Heart right ventricle (tissue), 16 donors: ENCODE measurements at regions not wholly inside any gene's neighbourhood (a gene's known extent, or its start where the extent isn't known, plus 50 kb on each side); places are given as distances from the start of the nearest gene placed in this dataset.

Source experiments
- ATAC-seq, 8 donors: fragments of 200-7000 bp; cut with Tn5 transposase; one replicate each; pipeline ENCODE4 v1.9.1; 2020; ENCODE audit warnings: mild to moderate bottlenecking in 8 of 8, moderate library complexity in 8 of 8, moderate number of reproducible peaks in 1 of 8
- DNase-seq, 2 donors: peaks; one replicate each; pipeline ENCODE4 v3.0.0-alpha.2; 2020
- H3K27ac ChIP-seq, 10 donors: fragments of 200-600 bp; sonication (generic) in 2 of 10; one replicate each; pipeline versions ENCODE4 v1.5.0 to v1.8.0; 2020 to 2022; ENCODE audit warnings: mild to moderate bottlenecking in 3 of 10
- H3K27me3 ChIP-seq, 7 donors: fragments of 200-600 bp; one replicate each; pipeline ENCODE4 v1.8.0; 2021 to 2022; ENCODE audit warnings: mild to moderate bottlenecking in 2 of 7
- H3K36me3 ChIP-seq, 9 donors: fragments of 200-600 bp; sonication (generic) in 1 of 9; one replicate each; pipeline versions ENCODE4 v1.5.0 to v1.8.0; 2020 to 2022; ENCODE audit warnings: mild to moderate bottlenecking in 2 of 9
- H3K4me1 ChIP-seq, 9 donors: fragments of 200-600 bp; sonication (generic) in 1 of 9; one replicate each; pipeline versions ENCODE4 v1.5.0 to v1.8.0; 2020 to 2022; ENCODE audit warnings: mild to moderate bottlenecking in 4 of 9
- H3K4me3 ChIP-seq, 10 donors: fragments of 200-600 bp; sonication (generic) in 2 of 10; one replicate each; pipeline versions ENCODE4 v1.5.0 to v1.8.0; 2020 to 2022; ENCODE audit warnings: mild to moderate bottlenecking in 7 of 10, moderate library complexity in 2 of 10
- H3K9me3 ChIP-seq, 11 donors: fragments of 200-600 bp in 10 of 11; sonication (generic) in 2 of 11; one replicate each; pipeline versions ENCODE4 v1.5.0 to v1.8.0; 2013 to 2022; ENCODE audit warnings: mild to moderate bottlenecking in 2 of 11, control low read depth in 1 of 11, moderate library complexity in 1 of 11
- WGBS, 2 donors: extraction: QIAGEN DNeasy Blood & Tissue Kit; methylation state at CpG; one replicate each; pipeline ENCODE4 v1.1.7; 2013; ENCODE audit warnings: inconsistent platforms in 1 of 2; 5-methylcytosine and 5-hydroxymethylcytosine counted together
- intact Hi-C, 10 donors: fragments of 100-400 bp; cut with DNase I; formaldehyde crosslinking; loops; one replicate each; pipeline versions ENCODE4 v1.11.1 to v1.14.2; 2022
- TF ChIP-seq, protein P1 (sequence below), 9 donors: fragments of 200-600 bp; sonication (generic) in 2 of 9; IDR thresholded peaks; one replicate each; pipeline versions ENCODE4 v1.5.0 to v1.8.0; 2021 to 2022; ENCODE audit warnings: antibody characterized with exemption in 9 of 9, mild to moderate bottlenecking in 5 of 9, moderate library complexity in 1 of 9
- donor health status: Arrhythmogenic right ventricular cardiomyopathy.
- donor health status: ischemic (EF 13 %, LVEDD 7.1; RV severe dilation, severe dysfunction).
- donor health status: healthy with polysubstance abuse.
- donor health status: DM: no; HTN: yes; CAD: no.
- donor health status: DM: no; HTN: no; CAD: no.
- donor health status: ischemic (EF 25% LVEDD 6.9; RV normal size, moderate dysfunction).
- donor health status: ischemic (EF 25% LVEDD 5.7; RV mildly dilated, moderate dysfunction).
- donor health status: healthy.
- donor health status: DM: yes; HTN: yes; CAD: no.
- donor health status: Ischemic cardiomyopathy.
- donor health status: ischemic (EF 35%, LVEDD 5.7; RV mildly dilated, moderate dysfunction).
- donor health status: nonischemic (EF 11% LVEDD 7.7; RV severe dilation, severe dysfunction).
- donor health status: DM: yes; HTN: yes; CAD: no.
- donor health status: PGD.
- donor health status: ischemic (EF 29% LVEDD 5.4; RV normal size, mild dysfunction).
- donor health status: nonischemic (EF 23%, LVEDD 6.1; RV moderate dilation, normal function).

DNA sequence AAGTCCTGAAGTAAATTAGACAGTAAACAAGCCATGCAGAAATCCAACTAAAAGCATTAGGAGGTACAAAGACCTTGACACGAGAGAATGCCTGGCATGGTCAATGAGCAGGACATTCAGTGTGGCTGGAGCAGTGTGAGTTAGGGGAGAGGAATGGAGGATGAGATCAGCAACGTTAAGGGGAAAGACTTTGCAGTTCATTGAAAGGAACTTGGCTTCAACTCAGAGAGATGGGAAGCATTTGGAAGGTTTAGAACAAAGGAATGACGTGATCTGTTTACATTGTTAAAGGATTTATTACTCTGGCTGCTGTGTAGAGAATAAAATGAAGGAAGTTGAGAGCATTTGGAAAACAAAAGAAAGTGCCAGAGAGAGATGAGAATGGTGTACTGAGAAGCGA, 621.3 kb downstream of the XIRP2 start:
- WGBS, 2 donors, result 21 to 22% methylated on average over 4 of the region's 4 CpGs
- Histone ChIP-seq H3K9me3 (no peaks in the 10 kb centered on the region), H3K36me3 (no peaks in the 10 kb centered on the region), H3K4me3 (no peak overlapping the region), H3K27me3 (no peaks in the 10 kb centered on the region), H3K4me1 (no peaks in the 10 kb centered on the region), H3K27ac (no peak overlapping the region)
- intact Hi-C loops, result no loop called here
- no peak for ATAC-seq
- no peak for DNase-seq
- TF ChIP-seq, protein P1, sequence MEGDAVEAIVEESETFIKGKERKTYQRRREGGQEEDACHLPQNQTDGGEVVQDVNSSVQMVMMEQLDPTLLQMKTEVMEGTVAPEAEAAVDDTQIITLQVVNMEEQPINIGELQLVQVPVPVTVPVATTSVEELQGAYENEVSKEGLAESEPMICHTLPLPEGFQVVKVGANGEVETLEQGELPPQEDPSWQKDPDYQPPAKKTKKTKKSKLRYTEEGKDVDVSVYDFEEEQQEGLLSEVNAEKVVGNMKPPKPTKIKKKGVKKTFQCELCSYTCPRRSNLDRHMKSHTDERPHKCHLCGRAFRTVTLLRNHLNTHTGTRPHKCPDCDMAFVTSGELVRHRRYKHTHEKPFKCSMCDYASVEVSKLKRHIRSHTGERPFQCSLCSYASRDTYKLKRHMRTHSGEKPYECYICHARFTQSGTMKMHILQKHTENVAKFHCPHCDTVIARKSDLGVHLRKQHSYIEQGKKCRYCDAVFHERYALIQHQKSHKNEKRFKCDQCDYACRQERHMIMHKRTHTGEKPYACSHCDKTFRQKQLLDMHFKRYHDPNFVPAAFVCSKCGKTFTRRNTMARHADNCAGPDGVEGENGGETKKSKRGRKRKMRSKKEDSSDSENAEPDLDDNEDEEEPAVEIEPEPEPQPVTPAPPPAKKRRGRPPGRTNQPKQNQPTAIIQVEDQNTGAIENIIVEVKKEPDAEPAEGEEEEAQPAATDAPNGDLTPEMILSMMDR (IDR thresholded peaks at IDR 0.05), result no peak

- Histone ChIP-seq H3K9me3 (no peaks in the 10 kb centered on the region), H3K4me1 (no peaks in the 10 kb centered on the region), H3K36me3 (no peaks in the 10 kb centered on the region), H3K27ac (no peak overlapping the region), H3K4me3 (no peak overlapping the region), H3K27me3 (no peaks in the 10 kb centered on the region)
- TF ChIP-seq, protein P1 (IDR thresholded peaks at IDR 0.05), result no peak
- intact Hi-C loops, result no loop called here
- no peak for DNase-seq
- ATAC-seq, result no peak
- 50 to 72% methylated on average over 1 of the region's 1 CpG for WGBS, 2 donors
Observed at GRCh38 chr2:167508709-167509108, 620.4 kb downstream of the XIRP2 start.

DNA sequence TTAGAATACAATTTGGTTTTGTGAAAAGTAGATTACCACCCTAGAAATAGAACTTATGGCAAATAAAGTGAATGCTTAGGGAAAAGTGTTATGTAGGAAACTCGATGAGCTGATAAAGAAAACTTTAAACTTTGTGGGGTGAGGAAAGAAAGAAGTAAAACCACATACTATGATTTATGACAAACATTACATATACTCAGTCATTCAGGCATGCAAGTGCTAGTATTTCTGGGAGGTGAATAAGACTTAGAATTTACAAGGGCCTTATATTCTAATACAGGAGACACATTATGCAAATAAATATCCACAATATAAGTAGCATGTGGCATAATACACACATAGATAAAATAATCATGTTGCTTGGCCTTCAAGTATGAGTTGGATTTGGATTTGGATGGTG, 618.1 kb downstream of the XIRP2 start:
- WGBS, 2 donors, result 74 to 89% methylated on average over 1 of the region's 1 CpG
- no peak for DNase-seq
- TF ChIP-seq, protein P1 (IDR thresholded peaks at IDR 0.05), result no peak
- Histone ChIP-seq H3K4me3 (no peak overlapping the region), H3K27me3 (no peaks in the 10 kb centered on the region), H3K36me3 (no peaks in the 10 kb centered on the region), H3K9me3 (no peaks in the 10 kb centered on the region), H3K27ac (no peak overlapping the region), H3K4me1 (no peaks in the 10 kb centered on the region)
- ATAC-seq, result no peak
- intact Hi-C loops, result no loop called here

DNA sequence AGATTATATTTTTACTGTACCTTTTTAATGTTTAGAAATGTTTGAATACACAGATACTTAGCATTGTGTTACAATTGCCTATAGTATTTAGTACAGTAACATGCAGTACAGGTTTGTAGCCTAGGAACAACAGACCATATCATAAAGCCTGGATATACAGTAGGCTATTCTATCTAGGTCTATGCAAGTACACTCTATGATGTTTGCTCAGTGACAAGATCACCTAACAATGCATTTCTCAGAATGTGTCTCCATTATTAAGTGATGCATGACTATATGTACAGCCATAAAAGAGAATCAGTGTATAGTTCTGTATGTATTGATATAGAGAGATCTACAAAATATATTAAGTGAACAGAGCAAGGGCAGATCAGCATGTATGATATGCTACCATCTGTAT, 616.4 kb downstream of the XIRP2 start:
- Histone ChIP-seq H3K9me3 (no peaks in the 10 kb centered on the region), H3K27me3 (no peaks in the 10 kb centered on the region), H3K27ac (no peak overlapping the region), H3K36me3 (no peaks in the 10 kb centered on the region), H3K4me1 (no peaks in the 10 kb centered on the region), H3K4me3 (no peak overlapping the region)
- intact Hi-C loops, result no loop called here
- ATAC-seq, result no peak
- TF ChIP-seq, protein P1 (IDR thresholded peaks at IDR 0.05), result no peak
- no peak for DNase-seq

GRCh38 chr2:167504061-167504460, 615.8 kb downstream of the XIRP2 start:
- intact Hi-C loops, result no loop called here
- Histone ChIP-seq H3K27ac (no peak overlapping the region), H3K9me3 (no peaks in the 10 kb centered on the region), H3K36me3 (no peaks in the 10 kb centered on the region), H3K27me3 (no peaks in the 10 kb centered on the region), H3K4me1 (no peaks in the 10 kb centered on the region), H3K4me3 (no peak overlapping the region)
- DNase-seq, result no peak
- ATAC-seq, result no peak
- TF ChIP-seq, protein P1 (IDR thresholded peaks at IDR 0.05), result no peak
